ENCODE measurements at regions not wholly inside any gene's neighbourhood (a gene's known extent, or its start where the extent isn't known, plus 50 kb on each side); places are given as distances from the start of the nearest gene placed in this dataset.

GRCh38 chr15:94080416-94080815 is 150.9 kb upstream of the MCTP2 start:
- no peak for TF ChIP-seq CTCF (IDR thresholded peaks at IDR 0.05)
- TF ChIP-seq POLR2A (IDR thresholded peaks at IDR 0.05) = no peak

Data from testis (tissue), 2 donors.